NCI-H82 treated with DMSO at 0.1 percent for 48 hours (cell line): ENCODE measurements at regions not wholly inside any gene's neighbourhood (a gene's known extent, or its start where the extent isn't known, plus 50 kb on each side); places are given as distances from the start of the nearest gene placed in this dataset.
"Not testable (repeated sequence)": the region's sequence is repeated elsewhere in the genome, so short reads cannot be mapped to it uniquely, and the experiment has no call there.

ENCODE experiments used
- DNase-seq: peaks from one replicate; lab custom pipeline; 2025; ENCODE audit not compliant: unreplicated experiment; lab: John Stamatoyannopoulos, UW

DNA sequence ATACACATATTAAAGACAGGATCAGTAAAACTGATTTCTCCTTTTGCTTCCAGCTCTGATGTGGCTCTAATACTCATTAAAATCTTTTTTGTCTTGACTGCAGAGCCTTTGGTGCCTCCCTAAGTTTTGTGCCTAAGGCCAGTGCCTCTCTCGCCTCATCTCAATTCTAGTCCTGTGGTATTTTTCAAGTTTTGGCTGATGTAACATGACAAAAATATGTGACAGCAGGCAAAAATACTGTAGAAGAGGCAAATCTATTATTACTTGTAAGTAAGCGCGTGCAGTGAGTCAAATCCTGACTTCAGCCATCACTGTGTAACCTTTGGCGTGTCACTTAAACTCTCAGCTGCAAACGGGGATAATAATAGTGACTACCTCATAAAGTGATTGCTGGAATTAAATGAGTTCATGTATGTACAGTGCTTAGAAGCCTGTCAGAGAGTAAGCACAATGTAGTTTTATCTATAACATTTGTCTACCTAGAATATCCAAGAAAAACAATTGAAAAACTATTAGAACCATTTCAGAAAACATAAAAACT is 74.0 kb downstream of the MAB21L3 start:
- DNase-seq, result no peak

DNA sequence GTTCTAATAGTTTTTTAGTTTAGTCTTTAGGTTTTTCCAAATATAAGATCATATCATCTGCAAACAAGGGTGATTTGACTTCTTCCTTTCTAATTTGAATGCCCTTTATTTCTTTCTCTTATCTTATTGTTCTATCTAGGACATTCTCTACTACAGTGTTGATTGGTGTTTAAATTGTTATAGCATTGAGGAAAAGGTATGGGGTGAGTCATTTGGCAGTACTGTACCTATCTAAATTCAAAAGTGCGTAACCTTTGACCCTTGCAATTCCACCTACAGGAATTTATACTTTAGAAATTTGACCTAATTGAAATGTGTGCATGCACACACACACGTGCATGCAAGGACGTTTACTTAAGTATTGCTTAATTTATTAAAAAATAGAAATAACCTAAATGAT is 78.3 kb downstream of the MAB21L3 start:
- no peak for DNase-seq

DNA sequence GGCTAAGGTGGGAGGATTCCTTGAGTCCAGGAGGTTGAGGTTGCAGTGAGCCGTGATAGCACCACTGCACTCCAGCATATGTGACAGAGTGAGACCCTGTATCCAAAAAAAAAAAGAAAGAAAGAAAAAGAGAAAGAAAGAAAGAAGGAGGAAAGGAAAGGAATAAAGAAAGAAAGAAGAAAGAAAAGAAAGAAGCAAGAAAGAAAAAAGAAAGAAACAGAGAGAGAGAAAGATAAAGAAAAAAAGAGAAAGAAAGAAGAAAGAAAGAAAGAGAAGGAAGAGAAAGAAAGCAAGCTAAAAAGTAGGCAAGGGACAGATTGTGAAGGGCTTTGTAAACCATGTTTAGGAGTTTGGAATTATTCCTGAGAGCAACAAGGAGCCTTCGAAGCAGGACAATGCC is 80.1 kb downstream of the MAB21L3 start:
- DNase-seq, result no peak

DNA sequence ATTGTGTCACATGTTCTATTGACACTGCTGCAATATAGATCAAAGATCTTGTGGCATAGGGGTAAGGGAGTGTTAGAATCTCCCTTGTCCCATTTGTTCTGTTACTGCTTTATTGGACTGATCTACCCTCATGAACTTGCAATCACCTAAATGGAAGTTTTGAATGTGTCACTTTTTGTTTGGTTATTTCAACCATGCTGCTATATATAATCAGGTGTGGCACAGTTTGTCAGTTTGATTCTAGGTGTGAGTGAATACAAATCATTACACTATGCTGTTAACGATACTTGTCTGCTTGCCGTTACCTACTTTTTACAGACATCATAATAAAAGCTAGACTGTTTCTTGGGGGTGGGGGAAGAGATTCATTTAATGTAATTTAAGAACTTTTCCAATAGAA is 82.6 kb downstream of the MAB21L3 start:
- no peak for DNase-seq

DNA sequence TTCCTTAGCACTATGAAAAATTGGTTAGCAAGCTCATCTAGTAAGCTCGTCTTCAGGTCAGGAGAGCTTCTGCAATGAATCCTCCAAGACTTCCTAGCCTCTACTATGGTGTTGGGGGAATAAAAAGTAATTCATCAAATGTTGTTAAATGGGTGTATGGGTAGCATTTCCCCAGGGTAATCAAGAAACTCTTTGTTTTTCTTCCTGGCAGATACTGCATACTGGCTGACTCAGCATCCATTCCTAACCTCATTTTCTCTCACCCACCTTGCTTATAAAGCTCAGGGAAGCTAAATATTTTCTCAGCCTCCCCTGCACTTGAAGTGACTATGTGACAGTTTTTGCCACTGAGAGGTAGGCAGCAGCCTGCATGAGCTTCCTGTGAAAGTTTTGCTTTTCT is 83.4 kb downstream of the MAB21L3 start:
- DNase-seq, result no peak

DNA sequence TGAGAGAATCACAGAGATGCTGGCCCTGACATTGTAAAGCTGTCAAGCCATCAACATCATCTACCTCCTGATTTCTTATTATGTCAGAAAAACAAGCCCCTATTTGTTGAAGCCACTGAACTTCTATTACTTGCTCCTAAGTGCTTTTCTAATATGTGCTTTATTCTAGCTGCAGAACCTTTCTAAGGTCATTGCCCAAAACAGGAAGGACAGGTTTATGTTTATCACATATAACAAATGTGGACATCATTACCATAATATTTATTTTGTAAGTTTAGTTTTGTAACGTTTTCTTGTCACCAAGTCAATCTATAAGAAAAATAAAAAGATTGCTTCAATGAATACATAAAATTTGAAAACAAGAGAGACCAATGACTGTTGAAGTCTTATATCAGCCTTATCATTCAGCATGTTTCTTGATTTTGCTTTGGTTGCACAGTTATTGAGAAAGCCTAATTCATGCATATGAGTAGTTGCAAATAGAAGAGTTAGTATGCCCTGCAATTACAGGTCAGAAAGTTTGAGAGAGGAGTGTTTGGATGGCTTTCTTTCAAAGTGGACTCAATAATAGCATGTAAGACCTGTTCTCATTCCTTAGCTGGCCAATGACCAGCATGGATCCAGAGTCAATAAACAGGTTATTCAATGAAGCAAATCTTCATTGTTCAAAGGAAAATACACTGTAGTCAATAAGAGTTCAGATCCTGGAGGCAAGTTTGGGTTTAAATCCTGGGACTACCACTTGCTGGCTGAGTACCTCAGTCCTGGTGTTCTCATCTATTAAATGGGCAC is 84.1 kb downstream of the MAB21L3 start:
- DNase-seq, result no peak

- DNase-seq, result not testable (repeated sequence)
These were observed 89.1 kb downstream of the MAB21L3 start for GRCh38 chr1:116200343-116200742.

DNA sequence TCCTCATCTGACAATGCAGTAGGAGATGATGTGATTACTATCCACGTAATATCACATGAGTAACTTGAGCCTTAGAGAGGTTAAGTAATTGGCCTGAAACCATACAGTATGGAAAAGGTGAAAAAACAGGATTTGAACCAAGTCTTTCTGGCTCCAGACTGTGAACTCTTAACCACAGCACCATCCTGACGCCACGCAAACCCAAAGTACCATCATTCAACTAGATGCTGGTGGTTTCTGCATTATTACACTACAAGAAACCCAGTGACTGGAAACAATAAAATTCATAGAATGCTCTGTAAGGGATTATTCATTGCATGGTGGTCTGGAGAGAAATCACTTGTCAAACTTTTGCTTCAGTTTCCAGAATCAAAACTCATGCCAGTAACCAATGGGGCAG is 90.7 kb downstream of the MAB21L3 start:
- no peak for DNase-seq

DNA sequence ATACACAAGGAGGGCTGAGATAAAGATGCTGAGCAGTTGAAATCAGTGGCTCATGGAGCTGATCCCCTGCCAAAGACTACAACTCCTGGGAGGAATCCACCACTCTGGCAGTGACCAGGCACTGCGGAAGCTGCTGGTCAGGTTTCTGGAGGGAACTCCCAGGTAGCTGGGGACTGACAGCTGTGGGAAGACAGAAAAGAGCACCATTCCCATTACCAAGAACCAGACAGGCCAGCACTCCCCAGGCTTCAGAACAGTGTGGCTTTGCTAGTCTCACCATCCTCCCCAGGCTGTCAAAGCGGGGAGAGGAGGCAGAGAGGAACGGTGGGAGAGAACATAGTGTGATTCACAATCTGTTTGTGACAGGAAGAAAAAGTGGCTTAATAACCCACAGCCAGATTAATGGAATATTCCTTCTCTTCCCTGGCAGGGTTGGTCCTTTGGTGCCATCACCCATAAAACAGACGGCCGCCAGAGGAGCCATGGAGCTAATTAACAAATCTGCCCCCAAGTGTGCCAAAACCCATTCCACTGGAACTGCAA is 92.1 kb downstream of the MAB21L3 start:
- no peak for DNase-seq

- no peak for DNase-seq
These were observed 92.7 kb downstream of the MAB21L3 start for GRCh38 chr1:116203920-116204319.

GRCh38 chr1:116205941-116206679 is 94.9 kb downstream of the MAB21L3 start:
- DNase-seq, result no peak

DNA sequence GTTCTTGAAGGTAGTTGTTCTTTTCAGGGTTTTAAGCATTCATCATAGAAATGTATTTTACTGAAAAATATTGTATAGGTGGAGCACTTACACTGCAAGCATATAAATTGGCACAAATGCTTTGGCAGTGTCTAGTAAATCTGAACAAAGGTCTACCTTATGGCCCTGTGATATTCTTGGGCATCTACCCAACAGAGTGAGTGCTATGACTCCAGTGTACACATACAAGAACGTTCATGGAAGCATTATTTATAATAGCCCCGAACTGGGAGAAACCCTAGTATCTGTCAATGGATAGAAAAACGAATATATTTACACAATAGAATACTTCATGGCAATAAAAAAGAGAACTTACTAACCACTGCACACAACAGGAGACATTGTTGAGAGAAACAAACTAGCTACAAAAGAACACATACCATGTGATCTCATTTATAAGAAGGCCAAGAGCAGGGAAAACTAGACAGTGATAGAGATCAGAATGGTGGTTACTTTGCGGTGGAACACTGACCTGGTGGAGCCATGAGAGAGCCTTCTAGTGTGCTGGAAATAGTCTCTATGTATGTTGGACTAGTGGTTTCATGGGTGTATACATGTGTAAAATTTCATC is 96.0 kb downstream of the MAB21L3 start:
- no peak for DNase-seq

- DNase-seq, result no peak
These were observed 96.9 kb downstream of the MAB21L3 start for GRCh38 chr1:116208136-116208535.

- DNase-seq, result no peak
These were observed 100.1 kb downstream of the MAB21L3 start for GRCh38 chr1:116211294-116211693.

DNA sequence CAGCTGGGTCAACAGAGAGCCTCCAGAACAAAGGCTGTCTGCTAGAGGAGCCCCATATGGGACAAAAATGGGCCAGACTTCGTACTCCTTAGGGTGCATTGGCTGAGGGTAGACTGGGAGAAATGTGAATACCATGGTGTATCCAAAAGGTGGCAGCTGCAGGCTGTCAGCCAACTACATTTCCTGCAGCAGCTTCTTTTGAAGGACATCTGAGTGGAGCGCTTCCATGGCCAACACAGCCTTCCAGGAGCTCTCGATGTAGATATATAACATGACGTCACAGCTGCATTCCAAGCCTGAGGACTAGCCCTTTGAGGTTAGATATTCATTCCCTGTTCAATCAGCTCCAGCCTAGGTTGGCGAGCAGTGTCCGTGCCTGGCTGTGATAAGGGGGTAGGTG is 107.7 kb downstream of the MAB21L3 start:
- DNase-seq, result no peak

- DNase-seq, result no peak
These were observed 108.6 kb downstream of the MAB21L3 start for GRCh38 chr1:116219651-116220434.

DNA sequence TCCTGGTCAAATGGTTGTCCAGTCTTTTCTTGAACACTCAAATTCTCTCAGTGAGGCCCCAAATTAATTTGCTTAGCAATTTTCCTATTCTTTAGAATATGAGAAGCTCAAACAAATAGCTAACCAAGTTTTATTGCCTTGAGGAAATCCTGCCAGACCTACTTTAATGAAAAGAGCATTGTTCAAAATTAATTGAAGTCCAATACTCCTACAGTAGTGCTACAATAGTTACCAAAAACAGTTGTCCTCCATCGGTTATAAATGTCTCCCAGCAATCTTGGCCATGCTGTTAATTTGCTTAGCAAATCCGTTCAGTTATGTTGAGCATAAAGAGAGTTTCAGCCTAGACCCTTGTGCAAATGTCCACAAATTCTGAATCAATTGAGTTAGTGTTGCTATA is 112.9 kb downstream of the MAB21L3 start:
- DNase-seq, result no peak

GRCh38 chr1:116224561-116224960 is 113.4 kb downstream of the MAB21L3 start:
- DNase-seq, result no peak

- DNase-seq, result no peak
These were observed 114.8 kb downstream of the MAB21L3 start for GRCh38 chr1:116226017-116226416.

- DNase-seq, result no peak
These were observed 117.3 kb downstream of the MAB21L3 start for GRCh38 chr1:116228511-116228910.

- DNase-seq, result no peak
These were observed 119.5 kb downstream of the MAB21L3 start for GRCh38 chr1:116230712-116231111.
